H9 (cell line): ENCODE measurements at regions not wholly inside any gene's neighbourhood (a gene's known extent, or its start where the extent isn't known, plus 50 kb on each side); places are given as distances from the start of the nearest gene placed in this dataset.

Experiments
- DNase-seq: peaks from one replicate; pipeline ENCODE4 v3.0.0-alpha.2; 2017
- H2AFZ ChIP-seq: one replicate; pipeline ENCODE4 v1.6.1; 2013; ENCODE audit warnings: mild to moderate bottlenecking, low read length, control low read depth, moderate library complexity
- H2AK5ac ChIP-seq: 2 replicates; pipeline ENCODE4 v1.6.1; 2013; ENCODE audit warnings: low read length, control low read depth, mixed read lengths; ENCODE audit not compliant: insufficient read length
- H2BK120ac ChIP-seq: one replicate; pipeline ENCODE4 v1.6.1; 2013; ENCODE audit warnings: low read depth, mild to moderate bottlenecking, low read length, control low read depth, inconsistent platforms; ENCODE audit not compliant: poor library complexity, severe bottlenecking
- H2BK12ac ChIP-seq: 2 replicates; pipeline ENCODE4 v1.6.1; 2013; ENCODE audit warnings: low read length, control low read depth, mixed read lengths, low read depth; ENCODE audit not compliant: insufficient read length
- H2BK15ac ChIP-seq: 2 replicates; pipeline ENCODE4 v1.6.1; 2013; ENCODE audit warnings: low read depth, low read length, control low read depth
- H2BK20ac ChIP-seq: one replicate; pipeline ENCODE4 v1.6.1; 2013; ENCODE audit warnings: low read depth, mild to moderate bottlenecking, low read length, control low read depth, inconsistent platforms; ENCODE audit not compliant: poor library complexity, severe bottlenecking
- H2BK5ac ChIP-seq: 2 replicates; pipeline ENCODE4 v1.6.1; 2013; ENCODE audit warnings: low read length, control low read depth, mixed read lengths; ENCODE audit not compliant: insufficient read length
- H3K14ac ChIP-seq: 2 replicates; pipeline ENCODE4 v1.6.1; 2013; ENCODE audit warnings: low read length, control low read depth; ENCODE audit not compliant: insufficient read depth
- H3K18ac ChIP-seq: 2 replicates; pipeline ENCODE4 v1.6.1; 2013; ENCODE audit warnings: low read depth, mild to moderate bottlenecking, mixed read lengths, low read length, control low read depth; ENCODE audit not compliant: insufficient read length
- H3K23ac ChIP-seq: 2 replicates; pipeline ENCODE4 v1.6.1; 2013; ENCODE audit warnings: low read length, control low read depth, mixed read lengths, low read depth; ENCODE audit not compliant: insufficient read length
- H3K23me2 ChIP-seq: 2 replicates; pipeline ENCODE4 v1.6.1; 2013; ENCODE audit warnings: low read depth, mild to moderate bottlenecking, mixed read lengths, low read length, control low read depth; ENCODE audit not compliant: insufficient read length, poor library complexity, severe bottlenecking
- H3K27ac ChIP-seq: 2 replicates; pipeline ENCODE4 v1.5.1; 2013; ENCODE audit warnings: low read length, control low read depth, mixed read lengths, low read depth; ENCODE audit not compliant: insufficient read length
- H3K27me3 ChIP-seq: 2 replicates; pipeline ENCODE4 v1.6.1; 2013; ENCODE audit warnings: low read length, control low read depth, inconsistent platforms; ENCODE audit not compliant: insufficient read depth
- H3K4ac ChIP-seq: 2 replicates; pipeline ENCODE4 v1.6.1; 2013; ENCODE audit warnings: low read depth, mild to moderate bottlenecking, control low read depth, inconsistent platforms, low read length, moderate library complexity
- H3K4me1 ChIP-seq: 2 replicates; pipeline ENCODE4 v1.6.1; 2013; ENCODE audit warnings: low read length, control low read depth, inconsistent platforms; ENCODE audit not compliant: insufficient read depth
- H3K4me2 ChIP-seq: 2 replicates; pipeline ENCODE4 v1.6.1; 2013; ENCODE audit warnings: low read length, control low read depth, mixed read lengths; ENCODE audit not compliant: insufficient read length, insufficient read depth
- H3K56ac ChIP-seq: 2 replicates; pipeline ENCODE4 v1.6.1; 2013; ENCODE audit warnings: low read depth, mild to moderate bottlenecking, mixed read lengths, low read length, control low read depth; ENCODE audit not compliant: insufficient read length
- H3K79me1 ChIP-seq: 2 replicates; pipeline ENCODE4 v1.6.1; 2013; ENCODE audit warnings: low read depth, mild to moderate bottlenecking, moderate library complexity, low read length, control low read depth, inconsistent platforms; ENCODE audit not compliant: insufficient read depth, poor library complexity, severe bottlenecking
- H3K79me2 ChIP-seq: 2 replicates; pipeline ENCODE4 v1.6.1; 2013; ENCODE audit warnings: low read length, control low read depth, inconsistent platforms; ENCODE audit not compliant: insufficient read depth
- H3K9ac ChIP-seq: 2 replicates; pipeline ENCODE4 v1.6.1; 2013; ENCODE audit warnings: low read length, control low read depth, mixed read lengths; ENCODE audit not compliant: insufficient read length; ENCODE audit errors: extremely low read depth
- H3K9me3 ChIP-seq: one replicate; pipeline ENCODE4 v1.6.1; 2013; ENCODE audit warnings: low read depth, low read length, inconsistent platforms; ENCODE audit not compliant: control insufficient read depth
- H3T11ph ChIP-seq: one replicate; pipeline ENCODE4 v1.6.1; 2013; ENCODE audit warnings: mild to moderate bottlenecking, low read length, control low read depth, inconsistent platforms
- H4K20me1 ChIP-seq: one replicate; pipeline ENCODE4 v1.6.1; 2013; ENCODE audit not compliant: control insufficient read depth, insufficient read length, insufficient read depth
- H4K5ac ChIP-seq: 2 replicates; pipeline ENCODE4 v1.6.1; 2013; ENCODE audit warnings: low read depth, mild to moderate bottlenecking, mixed read lengths, low read length, control low read depth; ENCODE audit not compliant: insufficient read length
- H4K8ac ChIP-seq: replicated peaks from 2 replicates; pipeline ENCODE4 v1.6.1; 2013; ENCODE audit warnings: low read length, control low read depth, mixed read lengths, low read depth; ENCODE audit not compliant: insufficient read length
- H4K91ac ChIP-seq: 2 replicates; pipeline ENCODE4 v1.6.1; 2013; ENCODE audit warnings: low read depth, mild to moderate bottlenecking, moderate library complexity, mixed read lengths, low read length, control low read depth; ENCODE audit not compliant: insufficient read length
- H3K27ac Mint-ChIP-seq, 3 experiments: 2 replicates in 2 of 3; 3 replicates in 1 of 3; pipeline ENCODE4 v1.8.0; 2020 to 2021; ENCODE audit warnings: mixed read lengths in 3 of 3, mild to moderate bottlenecking in 1 of 3, moderate library complexity in 1 of 3
- H3K27me3 Mint-ChIP-seq: 2 replicates; pipeline ENCODE4 v1.8.0; 2021; ENCODE audit warnings: low read depth, mild to moderate bottlenecking, moderate library complexity, mixed read lengths
- H3K36me3 Mint-ChIP-seq, 3 experiments: 2 replicates in 2 of 3; 3 replicates in 1 of 3; pipeline ENCODE4 v1.8.0; 2020 to 2021; ENCODE audit warnings: low read depth in 3 of 3, mixed read lengths in 3 of 3; ENCODE audit not compliant: insufficient read depth in 1 of 3
- H3K4me1 Mint-ChIP-seq, 2 experiments: 2 replicates each; pipeline ENCODE4 v1.8.0; 2020; ENCODE audit warnings: mixed read lengths in 2 of 2
- H3K4me3 Mint-ChIP-seq, 2 experiments: 2 replicates in 1 of 2; 3 replicates in 1 of 2; pipeline ENCODE4 v1.8.0; 2020 to 2021; ENCODE audit warnings: mild to moderate bottlenecking in 2 of 2, mixed read lengths in 2 of 2, moderate library complexity in 1 of 2
- H3K9me3 Mint-ChIP-seq, 2 experiments: 2 replicates in 1 of 2; 3 replicates in 1 of 2; pipeline ENCODE4 v1.8.0; 2020; ENCODE audit warnings: mild to moderate bottlenecking in 2 of 2, mixed read lengths in 2 of 2, moderate library complexity in 1 of 2
- WGBS: extraction: QIAGEN DNeasy Blood & Tissue Kit; methylation state at CpG from one replicate; pipeline ENCODE4 v1.1.7; 2013; ENCODE audit warnings: missing lambda C conversion rate, low lambda C conversion rate, mixed read lengths; ENCODE audit not compliant: insufficient read length; ENCODE audit errors: extremely low coverage; 5-methylcytosine and 5-hydroxymethylcytosine counted together
- TF ChIP-seq, protein P1 (sequence below): fragments of 200-600 bp; sonication (generic); conservative IDR thresholded peaks from 3 replicates; pipeline ENCODE4 v1.8.0; 2021; ENCODE audit warnings: antibody characterized with exemption, mild to moderate bottlenecking

DNA sequence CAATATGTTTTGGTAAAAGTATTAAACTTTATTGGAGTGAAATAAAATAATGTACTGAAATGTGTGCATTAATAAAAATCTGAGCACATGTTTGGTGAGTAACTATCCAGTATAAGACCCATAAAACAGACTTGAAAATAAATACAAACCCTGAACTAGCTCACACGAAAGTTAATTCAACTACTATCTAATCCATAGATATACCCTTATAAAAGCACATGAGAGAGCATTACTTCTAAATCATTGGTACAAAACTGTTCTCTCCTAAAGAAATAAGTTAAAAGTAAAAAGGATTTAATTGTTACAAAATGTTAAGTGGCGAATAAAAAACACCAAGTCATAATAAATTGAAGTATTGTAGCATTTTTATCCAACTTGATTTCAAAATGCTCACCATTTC, 295.6 kb downstream of the PTPRC start:
- H3K56ac ChIP-seq = no peak overlapping the region
- H3K27me3 Mint-ChIP-seq = no peaks in the 10 kb centered on the region
- no peaks in the 10 kb centered on the region for H3K36me3 Mint-ChIP-seq
- no peak overlapping the region for H4K91ac ChIP-seq
- no peaks in the 10 kb centered on the region for H3K9me3 ChIP-seq
- no peaks in the 10 kb centered on the region for H3K9me3 Mint-ChIP-seq
- no peak overlapping the region for H2BK15ac ChIP-seq
- no peaks in the 10 kb centered on the region for H4K20me1 ChIP-seq
- no peak overlapping the region for H3T11ph ChIP-seq
- H3K18ac ChIP-seq = no peak overlapping the region
- TF ChIP-seq, protein P1, sequence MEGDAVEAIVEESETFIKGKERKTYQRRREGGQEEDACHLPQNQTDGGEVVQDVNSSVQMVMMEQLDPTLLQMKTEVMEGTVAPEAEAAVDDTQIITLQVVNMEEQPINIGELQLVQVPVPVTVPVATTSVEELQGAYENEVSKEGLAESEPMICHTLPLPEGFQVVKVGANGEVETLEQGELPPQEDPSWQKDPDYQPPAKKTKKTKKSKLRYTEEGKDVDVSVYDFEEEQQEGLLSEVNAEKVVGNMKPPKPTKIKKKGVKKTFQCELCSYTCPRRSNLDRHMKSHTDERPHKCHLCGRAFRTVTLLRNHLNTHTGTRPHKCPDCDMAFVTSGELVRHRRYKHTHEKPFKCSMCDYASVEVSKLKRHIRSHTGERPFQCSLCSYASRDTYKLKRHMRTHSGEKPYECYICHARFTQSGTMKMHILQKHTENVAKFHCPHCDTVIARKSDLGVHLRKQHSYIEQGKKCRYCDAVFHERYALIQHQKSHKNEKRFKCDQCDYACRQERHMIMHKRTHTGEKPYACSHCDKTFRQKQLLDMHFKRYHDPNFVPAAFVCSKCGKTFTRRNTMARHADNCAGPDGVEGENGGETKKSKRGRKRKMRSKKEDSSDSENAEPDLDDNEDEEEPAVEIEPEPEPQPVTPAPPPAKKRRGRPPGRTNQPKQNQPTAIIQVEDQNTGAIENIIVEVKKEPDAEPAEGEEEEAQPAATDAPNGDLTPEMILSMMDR = no peak
- no peak overlapping the region for H3K27ac ChIP-seq
- H4K5ac ChIP-seq = no peak overlapping the region
- H3K79me1 ChIP-seq = no peaks in the 10 kb centered on the region
- no peak overlapping the region for H2BK5ac ChIP-seq
- H3K9ac ChIP-seq = no peak overlapping the region
- no peak overlapping the region for H3K23ac ChIP-seq
- H4K8ac ChIP-seq = no peak overlapping the region
- H3K4ac ChIP-seq = no peak overlapping the region
- H3K23me2 ChIP-seq = no peaks in the 10 kb centered on the region
- H3K4me1 Mint-ChIP-seq = peaks cover 11 to 21% of the 10 kb centered on the region in 2 experiments
- no peaks in the 10 kb centered on the region for H3K27me3 ChIP-seq
- peaks cover 2% of the 10 kb centered on the region; the same call in 1 of the 2 replicates for H3K4me1 ChIP-seq
- no peak overlapping the region for H3K4me3 Mint-ChIP-seq
- H2BK20ac ChIP-seq = no peak overlapping the region
- no peak overlapping the region; a peak in 1 of 7 replicates for H3K27ac Mint-ChIP-seq
- DNase-seq = no peak
- no peak overlapping the region for H2AK5ac ChIP-seq
- H3K4me2 ChIP-seq = no peak overlapping the region
- no peak overlapping the region for H2BK12ac ChIP-seq
- H3K14ac ChIP-seq = no peak overlapping the region
- no peaks in the 10 kb centered on the region for H3K79me2 ChIP-seq
- no peak overlapping the region for H2AFZ ChIP-seq
- no CpG with 5 or more reads among the region's 2 CpGs for WGBS
- H2BK120ac ChIP-seq = no peak overlapping the region
